Mesothelial cell of epicardium (in vitro differentiated cells): ENCODE measurements at regions not wholly inside any gene's neighbourhood (a gene's known extent, or its start where the extent isn't known, plus 50 kb on each side); places are given as distances from the start of the nearest gene placed in this dataset.

Experiments
- DNase-seq, 2 experiments: peaks; one replicate each; pipeline ENCODE4 v3.0.0; 2021; ENCODE audit warnings: low spot score in 2 of 2; ENCODE audit not compliant: unreplicated experiment in 2 of 2
- H3K27ac Mint-ChIP-seq: 2 replicates; pipeline ENCODE4 v1.8.0; 2021; ENCODE audit warnings: mixed read lengths
- H3K27me3 Mint-ChIP-seq: 2 replicates; pipeline ENCODE4 v1.8.0; 2021; ENCODE audit warnings: low read depth, mixed read lengths
- H3K36me3 Mint-ChIP-seq: 2 replicates; pipeline ENCODE4 v1.8.0; 2021; ENCODE audit warnings: mixed read lengths
- H3K4me1 Mint-ChIP-seq: 2 replicates; pipeline ENCODE4 v1.8.0; 2021; ENCODE audit warnings: mixed read lengths
- H3K4me3 Mint-ChIP-seq: 2 replicates; pipeline ENCODE4 v1.8.0; 2021; ENCODE audit warnings: mild to moderate bottlenecking, moderate library complexity, mixed read lengths
- H3K9me3 Mint-ChIP-seq: 2 replicates; pipeline ENCODE4 v1.8.0; 2021; ENCODE audit warnings: mixed read lengths
- CTCF ChIP-seq: fragments of 200-600 bp; sonication (generic); IDR thresholded peaks from one replicate; pipeline ENCODE4 v1.5.0; 2021; ENCODE audit warnings: antibody characterized with exemption; ENCODE audit not compliant: unreplicated experiment

GRCh38 chr4:98804403-98804802, 124.5 kb downstream of the EIF4E start:
- H3K27me3 Mint-ChIP-seq: no peaks in the 10 kb centered on the region
- no peak overlapping the region for H3K27ac Mint-ChIP-seq
- no peaks in the 10 kb centered on the region for H3K4me1 Mint-ChIP-seq
- TF ChIP-seq CTCF: no peak
- no peak for DNase-seq
- no peaks in the 10 kb centered on the region for H3K36me3 Mint-ChIP-seq
- H3K4me3 Mint-ChIP-seq: no peak overlapping the region
- no peaks in the 10 kb centered on the region for H3K9me3 Mint-ChIP-seq

GRCh38 chr4:98803251-98803650, 125.7 kb downstream of the EIF4E start:
- Mint-ChIP-seq H3K36me3 (no peaks in the 10 kb centered on the region), H3K27ac (no peak overlapping the region), H3K4me3 (no peak overlapping the region), H3K9me3 (no peaks in the 10 kb centered on the region), H3K27me3 (no peaks in the 10 kb centered on the region), H3K4me1 (no peaks in the 10 kb centered on the region)
- no peak for DNase-seq
- TF ChIP-seq CTCF: no peak

- H3K4me1 Mint-ChIP-seq: no peaks in the 10 kb centered on the region
- H3K27ac Mint-ChIP-seq: no peak overlapping the region
- no peaks in the 10 kb centered on the region for H3K36me3 Mint-ChIP-seq
- TF ChIP-seq CTCF: no peak
- no peak overlapping the region for H3K4me3 Mint-ChIP-seq
- no peak for DNase-seq
- no peaks in the 10 kb centered on the region for H3K27me3 Mint-ChIP-seq
- no peaks in the 10 kb centered on the region for H3K9me3 Mint-ChIP-seq
Observed at GRCh38 chr4:98802770-98803198, 126.1 kb downstream of the EIF4E start.

GRCh38 chr4:98801259-98801725, 127.6 kb downstream of the EIF4E start:
- Mint-ChIP-seq H3K36me3 (no peaks in the 10 kb centered on the region), H3K27ac (no peak overlapping the region), H3K4me3 (no peak overlapping the region), H3K4me1 (no peaks in the 10 kb centered on the region), H3K27me3 (no peaks in the 10 kb centered on the region), H3K9me3 (no peaks in the 10 kb centered on the region)
- no peak for DNase-seq
- TF ChIP-seq CTCF: no peak

- no peak for TF ChIP-seq CTCF
- no peaks in the 10 kb centered on the region for H3K9me3 Mint-ChIP-seq
- H3K27ac Mint-ChIP-seq: no peak overlapping the region
- no peak overlapping the region for H3K4me3 Mint-ChIP-seq
- DNase-seq: no peak
- no peaks in the 10 kb centered on the region for H3K27me3 Mint-ChIP-seq
- no peaks in the 10 kb centered on the region for H3K4me1 Mint-ChIP-seq
- no peaks in the 10 kb centered on the region for H3K36me3 Mint-ChIP-seq
Observed at GRCh38 chr4:98796991-98797390, 131.9 kb downstream of the EIF4E start.
